GM19239 (cell line): ENCODE measurements at regions not wholly inside any gene's neighbourhood (a gene's known extent, or its start where the extent isn't known, plus 50 kb on each side); places are given as distances from the start of the nearest gene placed in this dataset.

ENCODE experiments used
- DNase-seq: peaks from one replicate; pipeline ENCODE4 v3.0.0; 2011; ENCODE audit warnings: low spot score; ENCODE audit not compliant: insufficient read length
- FAIRE-seq: peaks from 2 replicates; lab custom pipeline; 2011; peaks lifted over from hg19 to GRCh38; lab: Jason Lieb, UNC

- no peak for FAIRE-seq
Measured at GRCh38 chr3:34793057-34793456, 846.3 kb upstream of the ARPP21 start.

GRCh38 chr3:34807611-34808010, 831.7 kb upstream of the ARPP21 start:
- DNase-seq (no peak), FAIRE-seq (no peak)

More at GRCh38 chr3:34793057-34793456, 846.3 kb upstream of the ARPP21 start:
- no peak for DNase-seq

- DNase-seq (no peak), FAIRE-seq (no peak)
Measured at GRCh38 chr3:34808287-34808686, 831.0 kb upstream of the ARPP21 start.

GRCh38 chr3:34828847-34829246, 810.5 kb upstream of the ARPP21 start:
- no peak for FAIRE-seq

GRCh38 chr3:34832865-34833508, 806.3 kb upstream of the ARPP21 start:
- FAIRE-seq = no peak
- no peak for DNase-seq

More at GRCh38 chr3:34828847-34829246, 810.5 kb upstream of the ARPP21 start:
- DNase-seq = no peak

- no peak for DNase-seq
- FAIRE-seq = no peak
Measured at GRCh38 chr3:34837848-34838741, 801.2 kb upstream of the ARPP21 start.

GRCh38 chr3:34842706-34843480, 796.4 kb upstream of the ARPP21 start:
- no peak for FAIRE-seq

GRCh38 chr3:34844323-34844620, 795.1 kb upstream of the ARPP21 start:
- FAIRE-seq = no peak
- DNase-seq = no peak

More at GRCh38 chr3:34842706-34843480, 796.4 kb upstream of the ARPP21 start:
- no peak for DNase-seq

GRCh38 chr3:34851137-34851536, 788.2 kb upstream of the ARPP21 start:
- DNase-seq = no peak
- FAIRE-seq = no peak

- FAIRE-seq (no peak), DNase-seq (no peak)
Measured at GRCh38 chr3:34852844-34853439, 786.4 kb upstream of the ARPP21 start.

- no peak for FAIRE-seq
- no peak for DNase-seq
Measured at GRCh38 chr3:34856081-34856947, 783.0 kb upstream of the ARPP21 start.

GRCh38 chr3:34858067-34858660, 781.2 kb upstream of the ARPP21 start:
- DNase-seq = no peak
- no peak for FAIRE-seq

- no peak for FAIRE-seq
- no peak for DNase-seq
Measured at GRCh38 chr3:34859746-34860145, 779.6 kb upstream of the ARPP21 start.

- no peak for FAIRE-seq
Measured at GRCh38 chr3:34862456-34862855, 776.9 kb upstream of the ARPP21 start.

GRCh38 chr3:34863485-34863884, 775.8 kb upstream of the ARPP21 start:
- DNase-seq (no peak), FAIRE-seq (no peak)

More at GRCh38 chr3:34862456-34862855, 776.9 kb upstream of the ARPP21 start:
- DNase-seq = no peak

GRCh38 chr3:34864011-34864410, 775.3 kb upstream of the ARPP21 start:
- no peak for DNase-seq
- FAIRE-seq = no peak

- no peak for FAIRE-seq
Measured at GRCh38 chr3:34865346-34865745, 774.0 kb upstream of the ARPP21 start.

GRCh38 chr3:34868935-34869334, 770.4 kb upstream of the ARPP21 start:
- no peak for DNase-seq
- no peak for FAIRE-seq

More at GRCh38 chr3:34865346-34865745, 774.0 kb upstream of the ARPP21 start:
- DNase-seq = no peak

GRCh38 chr3:34869696-34870095, 769.6 kb upstream of the ARPP21 start:
- no peak for DNase-seq
- no peak for FAIRE-seq
